ENCODE measurements at regions not wholly inside any gene's neighbourhood (a gene's known extent, or its start where the extent isn't known, plus 50 kb on each side); places are given as distances from the start of the nearest gene placed in this dataset.

DNA sequence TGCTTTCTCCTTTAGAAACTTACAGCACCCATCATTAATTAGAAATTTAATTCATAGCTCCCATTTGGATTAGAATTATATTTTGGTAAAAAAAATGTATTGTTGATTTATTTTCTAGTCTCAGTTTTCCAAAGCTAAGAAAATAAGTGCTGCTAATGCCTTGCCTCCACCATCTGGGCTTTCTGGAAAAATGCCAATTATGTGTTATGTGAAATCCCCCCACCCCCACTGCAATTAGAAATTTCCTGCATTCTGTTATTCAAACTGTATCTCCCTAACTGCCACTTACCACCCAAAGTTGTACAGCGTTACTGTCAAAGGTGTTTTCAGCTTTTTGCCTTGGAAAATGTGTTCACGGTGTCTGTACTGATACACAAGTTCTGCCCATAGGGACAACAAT is 617.2 kb upstream of the UBE2E2 start:
- Histone ChIP-seq H3K4me1 (no peaks in the 10 kb centered on the region), H3K9me3 (no peaks in the 10 kb centered on the region), H3K27me3 (no peaks in the 10 kb centered on the region), H3K36me3 (replicated peaks in 1 of 2; ENCODE audit: insufficient read depth in 1 of 2, low read depth in 2 of 2) (no peaks in the 10 kb centered on the region), H3K27ac (no peak overlapping the region), H3K4me3 (no peak overlapping the region)
- DNase-seq (no peak), ATAC-seq (no peak)
- TF ChIP-seq, protein P1, sequence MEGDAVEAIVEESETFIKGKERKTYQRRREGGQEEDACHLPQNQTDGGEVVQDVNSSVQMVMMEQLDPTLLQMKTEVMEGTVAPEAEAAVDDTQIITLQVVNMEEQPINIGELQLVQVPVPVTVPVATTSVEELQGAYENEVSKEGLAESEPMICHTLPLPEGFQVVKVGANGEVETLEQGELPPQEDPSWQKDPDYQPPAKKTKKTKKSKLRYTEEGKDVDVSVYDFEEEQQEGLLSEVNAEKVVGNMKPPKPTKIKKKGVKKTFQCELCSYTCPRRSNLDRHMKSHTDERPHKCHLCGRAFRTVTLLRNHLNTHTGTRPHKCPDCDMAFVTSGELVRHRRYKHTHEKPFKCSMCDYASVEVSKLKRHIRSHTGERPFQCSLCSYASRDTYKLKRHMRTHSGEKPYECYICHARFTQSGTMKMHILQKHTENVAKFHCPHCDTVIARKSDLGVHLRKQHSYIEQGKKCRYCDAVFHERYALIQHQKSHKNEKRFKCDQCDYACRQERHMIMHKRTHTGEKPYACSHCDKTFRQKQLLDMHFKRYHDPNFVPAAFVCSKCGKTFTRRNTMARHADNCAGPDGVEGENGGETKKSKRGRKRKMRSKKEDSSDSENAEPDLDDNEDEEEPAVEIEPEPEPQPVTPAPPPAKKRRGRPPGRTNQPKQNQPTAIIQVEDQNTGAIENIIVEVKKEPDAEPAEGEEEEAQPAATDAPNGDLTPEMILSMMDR (IDR thresholded peaks at IDR 0.05): no peak
- TF ChIP-seq POLR2A (IDR thresholded peaks at IDR 0.05): no peak
- intact Hi-C loops (cut with DNase I): no loop called here
- WGBS, 2 donors: 86 to 94% methylated on average over 2 of the region's 2 CpGs

DNA sequence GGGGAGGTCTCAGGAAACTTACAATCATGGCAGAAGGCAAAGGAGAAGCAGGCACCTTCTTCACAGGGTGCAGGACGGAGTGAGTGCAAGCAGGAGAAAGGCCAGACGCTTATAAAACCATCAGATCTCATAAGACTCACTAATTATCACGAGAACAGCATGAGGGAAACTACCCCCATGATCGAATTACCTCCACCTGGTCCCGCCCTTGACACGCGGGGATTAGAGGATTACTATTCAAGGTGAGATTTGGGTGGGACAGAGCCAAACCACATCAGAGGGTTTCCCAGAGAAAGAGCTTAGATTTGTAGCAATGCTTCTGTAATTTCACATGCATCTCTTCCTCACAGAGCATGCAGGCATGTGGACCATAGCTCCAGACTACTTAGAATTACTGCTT is 615.7 kb upstream of the UBE2E2 start:
- Histone ChIP-seq H3K4me3 (no peak overlapping the region), H3K27ac (no peak overlapping the region), H3K9me3 (no peaks in the 10 kb centered on the region), H3K4me1 (no peaks in the 10 kb centered on the region), H3K36me3 (replicated peaks in 1 of 2; ENCODE audit: insufficient read depth in 1 of 2, low read depth in 2 of 2) (no peaks in the 10 kb centered on the region), H3K27me3 (no peaks in the 10 kb centered on the region)
- no peak for ATAC-seq
- no peak for DNase-seq
- intact Hi-C loops (cut with DNase I): no loop called here
- TF ChIP-seq, protein P1 (IDR thresholded peaks at IDR 0.05): no peak
- WGBS, 2 donors: 62 to 76% methylated on average over 7 of the region's 7 CpGs

DNA sequence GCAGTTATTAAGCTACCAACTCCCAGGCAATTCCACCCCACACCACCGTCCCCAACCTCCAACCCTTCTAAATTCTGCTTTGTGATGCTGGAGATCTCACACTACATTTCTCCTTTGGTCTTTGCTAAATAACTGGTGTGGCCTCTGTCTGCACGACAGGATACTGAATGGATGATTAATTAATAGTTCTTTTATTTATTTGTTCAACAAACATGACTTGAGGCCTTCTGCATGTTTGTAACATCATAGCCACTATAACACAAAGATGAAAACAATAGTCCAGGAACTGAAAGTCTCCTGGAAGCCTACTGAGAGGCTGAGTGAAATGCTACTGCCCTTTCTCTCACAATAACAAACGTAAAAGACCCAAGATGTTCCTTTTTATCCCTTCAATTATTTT is 609.5 kb upstream of the UBE2E2 start:
- no peaks in the 10 kb centered on the region for H3K9me3 ChIP-seq
- H3K4me1 ChIP-seq: no peaks in the 10 kb centered on the region
- H3K27ac ChIP-seq: no peak overlapping the region
- no peaks in the 10 kb centered on the region for H3K27me3 ChIP-seq
- TF ChIP-seq POLR2A (IDR thresholded peaks at IDR 0.05): no peak
- TF ChIP-seq, protein P1 (IDR thresholded peaks at IDR 0.05): no peak
- H3K36me3 ChIP-seq (replicated peaks in 1 of 2; ENCODE audit: insufficient read depth in 1 of 2, low read depth in 2 of 2): no peaks in the 10 kb centered on the region
- intact Hi-C loops (cut with DNase I): no loop called here
- no peak for DNase-seq
- H3K4me3 ChIP-seq: no peak overlapping the region
- no peak for ATAC-seq
- 29 to 30% methylated on average over 3 of the region's 3 CpGs for WGBS, 2 donors

- no peak for TF ChIP-seq POLR2A (IDR thresholded peaks at IDR 0.05)
- TF ChIP-seq, protein P1 (IDR thresholded peaks at IDR 0.05): no peak
- H3K4me1 ChIP-seq: no peaks in the 10 kb centered on the region
- intact Hi-C loops (cut with DNase I): no loop called here
Measured at GRCh38 chr3:22594990-22595389, 608.1 kb upstream of the UBE2E2 start.

GRCh38 chr3:22606461-22606860 is 596.7 kb upstream of the UBE2E2 start:
- no peaks in the 10 kb centered on the region for H3K4me1 ChIP-seq
- intact Hi-C loops (cut with DNase I): no loop called here
- WGBS, 2 donors: 55 to 60% methylated on average over 5 of the region's 5 CpGs
- H3K27me3 ChIP-seq: no peaks in the 10 kb centered on the region
- H3K9me3 ChIP-seq: no peaks in the 10 kb centered on the region
- H3K4me3 ChIP-seq: no peak overlapping the region
- no peak for ATAC-seq
- H3K27ac ChIP-seq: no peak overlapping the region
- TF ChIP-seq, protein P1 (IDR thresholded peaks at IDR 0.05): no peak
- no peak for TF ChIP-seq POLR2A (IDR thresholded peaks at IDR 0.05)
- no peaks in the 10 kb centered on the region for H3K36me3 ChIP-seq (replicated peaks in 1 of 2; ENCODE audit: insufficient read depth in 1 of 2, low read depth in 2 of 2)
- no peak for DNase-seq

More at GRCh38 chr3:22594990-22595389, 608.1 kb upstream of the UBE2E2 start:
- no peaks in the 10 kb centered on the region for H3K27me3 ChIP-seq
- H3K27ac ChIP-seq: no peak overlapping the region
- ATAC-seq (no peak), DNase-seq (no peak)
- H3K36me3 ChIP-seq (replicated peaks in 1 of 2; ENCODE audit: insufficient read depth in 1 of 2, low read depth in 2 of 2): no peaks in the 10 kb centered on the region
- no peaks in the 10 kb centered on the region for H3K9me3 ChIP-seq
- no peak overlapping the region for H3K4me3 ChIP-seq
